SHP77 (cell line): ENCODE measurements at regions not wholly inside any gene's neighbourhood (a gene's known extent, or its start where the extent isn't known, plus 50 kb on each side); places are given as distances from the start of the nearest gene placed in this dataset.
"Not testable (repeated sequence)": the region's sequence is repeated elsewhere in the genome, so short reads cannot be mapped to it uniquely, and the experiment has no call there.

Experiments used
- DNase-seq, 2 experiments: peaks; one replicate each; lab custom pipeline; 2025; lab: John Stamatoyannopoulos, UW

- no peak for DNase-seq
Observed at GRCh38 chr13:104967836-104968630, 1567.4 kb downstream of the EFNB2 start.

- DNase-seq, result no peak
Observed at GRCh38 chr13:104967376-104967775, 1568.1 kb downstream of the EFNB2 start.

GRCh38 chr13:104962411-104962810 lies 1573.1 kb downstream of the EFNB2 start:
- DNase-seq, result no peak

GRCh38 chr13:104961246-104961645 lies 1574.2 kb downstream of the EFNB2 start:
- DNase-seq, result no peak

- DNase-seq, result no peak
Observed at GRCh38 chr13:104954210-104954609, 1581.3 kb downstream of the EFNB2 start.

- no peak for DNase-seq
Observed at GRCh38 chr13:104953588-104953987, 1581.9 kb downstream of the EFNB2 start.

GRCh38 chr13:104949840-104950740 lies 1585.4 kb downstream of the EFNB2 start:
- DNase-seq, result no peak

GRCh38 chr13:104944176-104944575 lies 1591.3 kb downstream of the EFNB2 start:
- no peak for DNase-seq

GRCh38 chr13:104943331-104943730 lies 1592.1 kb downstream of the EFNB2 start:
- no peak for DNase-seq

GRCh38 chr13:104937881-104938280 lies 1597.6 kb downstream of the EFNB2 start:
- no peak for DNase-seq

GRCh38 chr13:104936304-104936703 lies 1599.2 kb downstream of the EFNB2 start:
- DNase-seq, result no peak

- DNase-seq, result not testable (repeated sequence)
Observed at GRCh38 chr13:104920513-104920912, 1614.9 kb downstream of the EFNB2 start.

GRCh38 chr13:104920091-104920490 lies 1615.4 kb downstream of the EFNB2 start:
- no peak for DNase-seq

GRCh38 chr13:104900191-104900817 lies 1635.2 kb downstream of the EFNB2 start:
- no peak for DNase-seq

GRCh38 chr13:104898484-104898883 lies 1637.0 kb downstream of the EFNB2 start:
- DNase-seq, result no peak

GRCh38 chr13:104895521-104895920 lies 1639.9 kb downstream of the EFNB2 start:
- DNase-seq, result no peak

GRCh38 chr13:104875038-104875754 lies 1660.3 kb downstream of the EFNB2 start:
- no peak for DNase-seq

GRCh38 chr13:104872153-104872552 lies 1663.3 kb downstream of the EFNB2 start:
- DNase-seq, result no peak

GRCh38 chr13:104871456-104871855 lies 1664.0 kb downstream of the EFNB2 start:
- no peak for DNase-seq

GRCh38 chr13:104869501-104869900 lies 1666.0 kb downstream of the EFNB2 start:
- no peak for DNase-seq

- no peak for DNase-seq
Observed at GRCh38 chr13:104868806-104869205, 1666.7 kb downstream of the EFNB2 start.

- DNase-seq, result no peak
Observed at GRCh38 chr13:104855581-104855980, 1679.9 kb downstream of the EFNB2 start.
